ENCODE measurements at regions not wholly inside any gene's neighbourhood (a gene's known extent, or its start where the extent isn't known, plus 50 kb on each side); places are given as distances from the start of the nearest gene placed in this dataset.

GRCh38 chr2:71936076-71937030 lies 211.3 kb downstream of the CYP26B1 start:
- DNase-seq (ENCODE audit: low read depth in 2 of 2) = no peak

- no peak for DNase-seq (ENCODE audit: low read depth in 2 of 2)
These were observed 212.3 kb downstream of the CYP26B1 start for GRCh38 chr2:71935262-71935848.

- no peak for DNase-seq (ENCODE audit: low read depth in 2 of 2)
These were observed 212.9 kb downstream of the CYP26B1 start for GRCh38 chr2:71934595-71935261.

- DNase-seq (ENCODE audit: low read depth in 2 of 2) = no peak
These were observed 213.4 kb downstream of the CYP26B1 start for GRCh38 chr2:71934320-71934593.

- DNase-seq (ENCODE audit: low read depth in 2 of 2) = no peak
These were observed 214.0 kb downstream of the CYP26B1 start for GRCh38 chr2:71933467-71934319.

GRCh38 chr2:71932780-71933466 lies 214.7 kb downstream of the CYP26B1 start:
- DNase-seq (ENCODE audit: low read depth in 2 of 2) = no peak

GRCh38 chr2:71932037-71932779 lies 215.5 kb downstream of the CYP26B1 start:
- DNase-seq (ENCODE audit: low read depth in 2 of 2) = no peak

- DNase-seq (ENCODE audit: low read depth in 2 of 2) = no peak
These were observed 217.5 kb downstream of the CYP26B1 start for GRCh38 chr2:71930049-71930681.

GRCh38 chr2:71929482-71929772 lies 218.2 kb downstream of the CYP26B1 start:
- DNase-seq (ENCODE audit: low read depth in 2 of 2) = no peak

GRCh38 chr2:71928734-71929481 lies 218.8 kb downstream of the CYP26B1 start:
- DNase-seq (ENCODE audit: low read depth in 2 of 2) = no peak

GRCh38 chr2:71927757-71928715 lies 219.6 kb downstream of the CYP26B1 start:
- no peak for DNase-seq (ENCODE audit: low read depth in 2 of 2)

GRCh38 chr2:71926876-71927756 lies 220.5 kb downstream of the CYP26B1 start:
- no peak for DNase-seq (ENCODE audit: low read depth in 2 of 2)

GRCh38 chr2:71926089-71926447 lies 221.6 kb downstream of the CYP26B1 start:
- DNase-seq (ENCODE audit: low read depth in 2 of 2) = no peak

- DNase-seq (ENCODE audit: low read depth in 2 of 2) = no peak
These were observed 222.2 kb downstream of the CYP26B1 start for GRCh38 chr2:71925268-71926088.

- peak; percentile 28 to 42 for DNase-seq (ENCODE audit: low read depth in 2 of 2)
These were observed 223.7 kb downstream of the CYP26B1 start for GRCh38 chr2:71923887-71924533.

- DNase-seq (ENCODE audit: low read depth in 2 of 2) = no peak
These were observed 224.5 kb downstream of the CYP26B1 start for GRCh38 chr2:71923143-71923525.
